Pancreas (tissue), 10 donors: ENCODE measurements at regions not wholly inside any gene's neighbourhood (a gene's known extent, or its start where the extent isn't known, plus 50 kb on each side); places are given as distances from the start of the nearest gene placed in this dataset.

Source experiments
- ATAC-seq, 4 donors: fragments of 200-7000 bp; cut with Tn5 transposase; one replicate each; pipeline versions ENCODE4 v1.8.0 to v1.9.1; 2020; ENCODE audit warnings: mild to moderate bottlenecking in 4 of 4, moderate library complexity in 4 of 4
- DNase-seq, 6 donors: peaks; one replicate each; pipeline ENCODE4 v3.0.0-alpha.2; 2020
- FAIRE-seq: peaks from 2 replicates; lab custom pipeline; 2012; peaks lifted over from hg19 to GRCh38; lab: Jason Lieb, UNC
- H3K27ac ChIP-seq, 4 donors: fragments of 200-600 bp; sonication (generic); 1 replicate in 3 of 4; 2 replicates in 1 of 4; pipeline versions ENCODE4 v1.5.0 to v1.8.0; 2020
- H3K27me3 ChIP-seq, 4 donors: fragments of 200-600 bp; one replicate each; pipeline ENCODE4 v1.8.0; 2021
- H3K36me3 ChIP-seq, 3 donors: fragments of 200-600 bp; sonication (generic) in 1 of 3; one replicate each; pipeline versions ENCODE4 v1.5.0 to v1.8.0; 2020 to 2021
- H3K4me1 ChIP-seq, 3 donors: fragments of 200-600 bp; one replicate each; pipeline ENCODE4 v1.8.0; 2021
- H3K4me3 ChIP-seq, 4 donors: fragments of 200-600 bp; sonication (generic) in 2 of 4; one replicate each; pipeline versions ENCODE4 v1.5.0 to v1.8.0; 2020 to 2021
- H3K9me3 ChIP-seq, 4 donors: fragments of 200-600 bp; one replicate each; pipeline ENCODE4 v1.8.0; 2021
- WGBS, 2 donors: extraction: QIAGEN DNeasy Blood & Tissue Kit; methylation state at CpG; one replicate each; pipeline ENCODE4 v1.1.7; 2013; 5-methylcytosine and 5-hydroxymethylcytosine counted together
- intact Hi-C, 3 donors: fragments of 100-400 bp; cut with DNase I; formaldehyde crosslinking; loops; one replicate each; pipeline versions ENCODE4 v1.11.1 to v1.14.2; 2022
- TF ChIP-seq, protein P1 (sequence below), 4 donors: fragments of 200-600 bp; sonication (generic) in 3 of 4; IDR thresholded peaks; one replicate each; pipeline versions ENCODE4 v1.5.0 to v1.8.0; 2021; ENCODE audit warnings: antibody characterized with exemption in 4 of 4
- donor health status: healthy with polysubstance abuse.
- donor health status: DM: no; HTN: no; CAD: no; lungs with moderate emphysema.
- donor health status: DM: no; HTN: no; CAD: no.
- donor health status: control.
- donor health status: control.
- donor health status: Bipolar disorder and iron deficiency.
- donor health status: DM: yes; HTN: yes; CAD: no.
- donor health status: DM: no; HTN: no; CAD: no.
- donor health status: DM: no; HTN: no; CAD: no.
- donor health status: DM: yes; HTN: yes; CAD: no.

DNA sequence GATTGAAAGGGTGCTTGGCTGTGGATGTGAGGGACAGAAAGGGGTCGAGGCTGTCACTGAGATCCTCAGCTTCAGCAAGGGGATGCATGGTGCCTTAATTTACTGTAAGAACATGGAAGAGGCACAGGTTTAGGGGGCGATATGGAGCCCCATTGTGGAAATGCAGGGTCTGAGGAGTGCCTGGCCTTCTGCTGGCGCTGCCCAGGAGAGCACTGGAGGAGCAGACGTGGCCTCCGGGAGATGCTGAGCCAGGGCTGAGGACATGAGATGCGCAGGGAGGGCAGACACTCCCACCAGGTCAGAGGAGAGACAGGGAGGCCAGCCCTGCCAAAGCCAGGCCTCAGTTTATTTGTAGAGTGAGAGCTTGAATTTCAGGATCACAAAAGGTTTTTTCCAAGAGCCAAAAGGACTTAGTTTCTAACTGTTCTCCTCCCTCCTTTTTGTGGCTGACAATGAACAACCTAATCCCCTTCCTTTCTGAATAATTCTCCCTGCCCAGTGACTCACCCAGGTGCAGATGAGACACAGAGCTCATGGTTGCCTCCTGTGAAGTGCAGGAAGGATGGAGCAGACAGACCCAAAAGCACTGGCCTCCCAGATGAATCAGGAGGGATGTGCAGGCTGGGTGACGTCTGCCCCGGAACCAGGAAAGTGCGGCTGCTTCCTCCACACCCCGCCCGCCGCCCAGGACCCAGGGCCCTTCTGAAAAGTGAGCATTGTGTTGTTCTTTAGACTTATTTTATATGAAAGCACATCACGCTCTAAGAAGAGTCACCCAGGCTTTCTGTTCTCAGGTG is 73.0 kb upstream of the TMPRSS2 start:
- Histone ChIP-seq H3K36me3 (no peaks in the 10 kb centered on the region), H3K4me3 (no peak overlapping the region), H3K27me3 (no peaks in the 10 kb centered on the region), H3K9me3 (no peaks in the 10 kb centered on the region), H3K4me1 (peaks cover 14 to 25% (median 17%) of the 10 kb centered on the region in 3 donors), H3K27ac (no peak overlapping the region)
- FAIRE-seq (no peak), DNase-seq (peak in 1 of 6 donors; percentile 3), ATAC-seq (no peak)
- TF ChIP-seq, protein P1, sequence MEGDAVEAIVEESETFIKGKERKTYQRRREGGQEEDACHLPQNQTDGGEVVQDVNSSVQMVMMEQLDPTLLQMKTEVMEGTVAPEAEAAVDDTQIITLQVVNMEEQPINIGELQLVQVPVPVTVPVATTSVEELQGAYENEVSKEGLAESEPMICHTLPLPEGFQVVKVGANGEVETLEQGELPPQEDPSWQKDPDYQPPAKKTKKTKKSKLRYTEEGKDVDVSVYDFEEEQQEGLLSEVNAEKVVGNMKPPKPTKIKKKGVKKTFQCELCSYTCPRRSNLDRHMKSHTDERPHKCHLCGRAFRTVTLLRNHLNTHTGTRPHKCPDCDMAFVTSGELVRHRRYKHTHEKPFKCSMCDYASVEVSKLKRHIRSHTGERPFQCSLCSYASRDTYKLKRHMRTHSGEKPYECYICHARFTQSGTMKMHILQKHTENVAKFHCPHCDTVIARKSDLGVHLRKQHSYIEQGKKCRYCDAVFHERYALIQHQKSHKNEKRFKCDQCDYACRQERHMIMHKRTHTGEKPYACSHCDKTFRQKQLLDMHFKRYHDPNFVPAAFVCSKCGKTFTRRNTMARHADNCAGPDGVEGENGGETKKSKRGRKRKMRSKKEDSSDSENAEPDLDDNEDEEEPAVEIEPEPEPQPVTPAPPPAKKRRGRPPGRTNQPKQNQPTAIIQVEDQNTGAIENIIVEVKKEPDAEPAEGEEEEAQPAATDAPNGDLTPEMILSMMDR (IDR thresholded peaks at IDR 0.05): no peak
- 93 to 94% methylated on average over 13 of the region's 13 CpGs for WGBS, 2 donors
- intact Hi-C loops: no loop called here

DNA sequence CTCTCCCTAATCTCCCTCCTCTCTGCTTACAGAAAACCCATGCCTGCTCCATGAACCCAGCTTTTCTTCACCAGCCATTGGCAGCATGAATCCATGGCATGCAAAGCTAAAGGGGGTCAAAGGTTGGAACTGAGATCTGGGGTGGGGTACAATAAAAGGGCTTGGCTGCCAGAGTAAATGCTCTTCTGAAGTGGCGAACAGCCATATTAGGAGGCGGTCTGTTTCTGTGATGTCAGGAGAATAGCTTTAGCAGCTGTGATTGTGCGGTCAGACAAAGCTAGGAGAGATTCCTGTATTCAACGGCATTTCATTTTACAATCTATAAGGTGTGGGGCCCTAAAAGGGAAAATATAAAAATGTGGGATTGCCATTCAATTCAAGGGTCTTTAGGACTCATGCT is 71.7 kb upstream of the TMPRSS2 start:
- WGBS, 2 donors: 93 to 96% methylated on average over 4 of the region's 4 CpGs
- Histone ChIP-seq H3K4me3 (no peak overlapping the region), H3K27me3 (no peaks in the 10 kb centered on the region), H3K27ac (no peak overlapping the region), H3K9me3 (no peaks in the 10 kb centered on the region), H3K36me3 (no peaks in the 10 kb centered on the region), H3K4me1 (peaks cover 14 to 30% (median 19%) of the 10 kb centered on the region in 3 donors)
- TF ChIP-seq, protein P1 (IDR thresholded peaks at IDR 0.05): no peak
- no peak for FAIRE-seq
- DNase-seq: no peak
- ATAC-seq: no peak
- intact Hi-C loops: no loop called here

DNA sequence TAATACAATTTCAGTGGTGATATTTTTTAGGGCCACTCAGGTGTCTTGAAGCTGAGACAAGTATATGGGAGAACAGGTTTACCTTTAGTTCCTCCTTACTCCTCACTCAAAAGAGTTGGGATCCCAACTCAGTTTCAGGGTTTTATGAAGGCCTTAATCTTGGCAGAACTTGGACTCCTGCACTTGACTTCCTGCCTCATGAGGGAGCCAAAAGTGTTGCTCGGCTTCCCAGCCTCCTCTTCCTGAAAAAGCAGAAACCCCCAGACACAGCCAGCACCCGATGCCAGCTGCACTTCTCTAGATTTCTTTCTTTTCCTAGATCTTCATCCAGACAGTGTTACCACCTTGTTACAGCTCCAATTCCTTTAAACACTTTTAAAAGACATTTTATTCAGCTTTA is 70.8 kb upstream of the TMPRSS2 start:
- TF ChIP-seq, protein P1 (IDR thresholded peaks at IDR 0.05): no peak
- H3K27ac ChIP-seq: no peak overlapping the region
- intact Hi-C loops: no loop called here
- H3K9me3 ChIP-seq: no peaks in the 10 kb centered on the region
- H3K4me1 ChIP-seq: peaks cover 12 to 28% (median 18%) of the 10 kb centered on the region in 3 donors
- H3K27me3 ChIP-seq: no peaks in the 10 kb centered on the region
- H3K36me3 ChIP-seq: no peaks in the 10 kb centered on the region
- DNase-seq (no peak), FAIRE-seq (no peak), ATAC-seq (no peak)
- H3K4me3 ChIP-seq: no peak overlapping the region
- 50 to 56% methylated on average over 2 of the region's 2 CpGs for WGBS, 2 donors

DNA sequence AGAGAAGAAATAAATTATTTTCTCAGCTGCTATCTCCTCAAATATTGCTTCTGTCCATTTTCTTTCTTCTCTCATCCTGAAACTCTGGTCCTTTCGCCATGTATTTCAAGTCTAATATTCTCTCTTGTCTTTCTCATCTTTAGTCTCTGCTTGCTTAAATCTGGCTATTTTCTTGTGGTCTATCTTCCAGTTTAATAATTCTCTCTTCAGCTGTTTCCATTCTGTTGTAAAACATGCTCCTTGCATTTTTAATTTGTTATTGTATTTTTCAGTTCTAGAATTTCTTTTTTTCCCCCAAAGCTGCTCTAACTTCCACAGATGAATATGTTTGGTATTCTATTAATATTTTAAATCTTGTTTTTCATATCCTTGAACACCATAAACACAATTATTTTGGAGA is 70.1 kb upstream of the TMPRSS2 start:
- no peaks in the 10 kb centered on the region for H3K36me3 ChIP-seq
- H3K27ac ChIP-seq: no peak overlapping the region
- intact Hi-C loops: no loop called here
- H3K4me3 ChIP-seq: no peak overlapping the region
- no peak for DNase-seq
- no peaks in the 10 kb centered on the region for H3K27me3 ChIP-seq
- ATAC-seq: no peak
- H3K4me1 ChIP-seq: peaks cover 8 to 24% (median 13%) of the 10 kb centered on the region in 3 donors
- H3K9me3 ChIP-seq: no peaks in the 10 kb centered on the region
- FAIRE-seq: no peak
- TF ChIP-seq, protein P1 (IDR thresholded peaks at IDR 0.05): no peak
- 94 to 100% methylated on average over 1 of the region's 1 CpG for WGBS, 2 donors

DNA sequence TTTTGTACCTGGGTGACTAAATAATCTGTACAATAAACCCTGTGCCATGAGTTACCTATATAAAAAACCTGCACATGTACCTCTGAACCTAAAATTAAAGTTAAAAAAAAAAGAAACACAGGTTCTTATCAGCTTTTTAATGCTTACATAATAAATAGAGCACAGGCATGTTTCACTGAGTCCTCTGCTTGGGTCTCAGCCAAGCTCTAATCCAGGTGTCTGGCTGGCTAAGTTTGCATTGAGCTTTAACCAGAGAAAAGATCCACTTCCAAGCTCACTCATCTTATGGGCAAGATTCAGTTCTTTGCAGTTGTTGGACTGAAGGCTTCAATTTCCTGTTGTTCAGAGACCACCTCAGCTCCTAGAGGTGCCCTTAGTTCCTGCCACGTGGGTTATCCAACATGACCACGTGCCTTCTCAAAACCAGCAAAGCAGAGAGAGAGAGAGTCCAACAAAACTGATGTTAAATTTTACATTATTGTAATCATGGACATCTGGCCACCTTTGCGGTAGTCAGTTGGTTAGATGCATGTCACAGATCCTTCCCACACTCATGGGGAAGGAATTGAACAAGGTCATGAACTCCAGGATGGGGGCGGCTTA is 68.2 kb upstream of the TMPRSS2 start:
- ATAC-seq: peak; percentile 58 to 79 (median 70)
- DNase-seq: peak in 1 of 6 donors; percentile 36
- TF ChIP-seq, protein P1 (IDR thresholded peaks at IDR 0.05): no peak
- FAIRE-seq: no peak
- no peak overlapping the region for H3K4me3 ChIP-seq
- no peaks in the 10 kb centered on the region for H3K27me3 ChIP-seq
- no peak overlapping the region for H3K27ac ChIP-seq
- 58 to 61% methylated on average over 4 of the region's 4 CpGs for WGBS, 2 donors
- intact Hi-C loops: no loop called here
- H3K36me3 ChIP-seq: no peaks in the 10 kb centered on the region
- no peaks in the 10 kb centered on the region for H3K9me3 ChIP-seq
- peaks cover 0 to 13% (median 5%) of the 10 kb centered on the region in 3 donors for H3K4me1 ChIP-seq
